ENCODE measurements at regions not wholly inside any gene's neighbourhood (a gene's known extent, or its start where the extent isn't known, plus 50 kb on each side); places are given as distances from the start of the nearest gene placed in this dataset.

DNA sequence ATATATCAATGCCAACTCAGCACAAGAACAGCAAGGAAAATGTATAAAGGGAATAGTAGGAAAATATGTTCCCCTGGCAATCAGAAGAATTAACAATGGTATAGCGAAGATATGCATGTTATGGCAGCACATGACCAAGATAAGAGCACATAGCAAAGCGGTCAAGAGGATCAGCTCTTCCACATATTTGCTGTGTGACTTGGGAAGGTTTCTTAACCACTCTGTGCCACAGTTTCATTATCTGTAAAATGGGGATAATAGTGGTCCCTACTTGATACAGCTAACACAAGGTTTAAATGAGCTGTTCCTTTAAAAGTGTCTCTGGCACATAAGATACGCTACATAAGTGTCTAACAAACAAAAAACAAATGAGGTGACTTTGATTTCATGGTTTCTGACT, 77.9 kb upstream of the PIP5K1B start:
- TF ChIP-seq ZNF384 (IDR thresholded peaks at IDR 0.05) (no peak), TARDBP (IDR thresholded peaks at IDR 0.05) (no peak), BHLHE40 (IDR thresholded peaks at IDR 0.05; ENCODE audit: borderline replicate concordance) (no peak), SUZ12 (IDR thresholded peaks at IDR 0.05) (no peak), FOXM1 (IDR thresholded peaks at IDR 0.05; ENCODE audit: borderline replicate concordance) (no peak), NFRKB (IDR thresholded peaks at IDR 0.05) (no peak), ELF4 (IDR thresholded peaks at IDR 0.05) (no peak), SP1 (IDR thresholded peaks at IDR 0.05) (no peak), FOXK2 (IDR thresholded peaks at IDR 0.05) (no peak), HDGF (IDR thresholded peaks at IDR 0.05; ENCODE audit: borderline replicate concordance) (no peak)
